ENCODE measurements at regions not wholly inside any gene's neighbourhood (a gene's known extent, or its start where the extent isn't known, plus 50 kb on each side); places are given as distances from the start of the nearest gene placed in this dataset.
A peak's percentile ranks its signal among the peaks of the same experiment; 100 is the strongest.

DNA sequence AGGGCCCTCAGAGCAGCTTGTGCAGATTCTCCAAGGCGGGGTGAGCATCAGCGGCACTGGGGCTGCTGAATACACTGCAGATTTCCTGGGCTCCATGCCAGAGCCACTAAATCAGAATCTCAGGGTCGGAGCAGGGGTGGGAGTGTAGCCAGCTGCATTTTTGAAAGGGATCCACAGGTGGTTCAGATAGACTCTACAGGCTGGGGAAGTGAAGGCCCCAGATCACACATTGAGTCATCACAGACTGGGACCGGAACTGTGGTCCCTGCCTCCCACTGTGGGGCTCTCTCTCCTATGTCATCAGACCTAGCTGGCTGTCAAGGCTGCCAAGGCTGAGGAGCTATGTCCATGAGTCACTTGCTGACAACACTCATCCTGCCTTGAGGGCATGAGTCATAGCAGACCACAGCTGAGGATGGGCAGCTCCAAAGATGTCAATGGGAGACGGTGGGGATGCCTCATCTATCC, 162.3 kb upstream of the MAMLD1 start:
- Histone ChIP-seq H3K4me1 (ENCODE audit: insufficient read depth) (no peaks in the 10 kb centered on the region), H3K27ac (peak overlapping the region; percentile 46), H3K4me3 (no peak overlapping the region), H3K36me3 (replicated peaks; ENCODE audit: insufficient read depth, low read depth) (no peaks in the 10 kb centered on the region), H4K20me1 (ENCODE audit: insufficient read depth, poor library complexity, severe bottlenecking) (no peaks in the 10 kb centered on the region), H3K79me2 (no peaks in the 10 kb centered on the region), H2AFZ (no peak overlapping the region), H3K4me2 (no peak overlapping the region), H3K9me2 (replicated peaks; ENCODE audit: insufficient read depth) (no peaks in the 10 kb centered on the region), H3K9me3 (ENCODE audit: low read depth) (no peaks in the 10 kb centered on the region), H3K27me3 (no peaks in the 10 kb centered on the region)
- peak; percentile 71 for DNase-seq (ENCODE audit: low spot score)
- TF ChIP-seq EZH2phosphoT487 (IDR thresholded peaks at IDR 0.05; ENCODE audit: low read depth, severe bottlenecking, unreplicated experiment): no peak
- WGBS (ENCODE audit: low lambda C conversion rate, missing lambda C conversion rate): 68% methylated on average over 5 of the region's 5 CpGs

DNA sequence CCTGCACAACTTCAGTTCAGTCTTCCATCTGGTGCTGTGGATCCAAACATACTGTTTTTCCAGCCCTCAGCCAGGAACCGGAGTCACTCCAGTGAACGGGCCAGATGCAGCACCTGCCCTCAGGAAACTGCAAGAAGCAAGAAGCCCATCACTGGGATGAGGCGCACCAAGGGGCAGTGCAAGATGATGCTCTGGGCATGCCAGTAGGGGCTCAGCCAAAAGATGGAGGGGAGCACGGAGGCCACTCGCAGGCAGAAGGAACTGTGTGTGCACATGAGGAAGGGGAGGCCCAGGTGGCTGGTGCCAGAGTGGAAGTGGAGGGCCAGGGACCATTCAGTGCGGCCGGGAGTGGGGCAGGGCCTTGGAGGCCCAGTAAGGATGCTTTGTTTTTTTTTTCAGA, 161.7 kb upstream of the MAMLD1 start:
- H4K20me1 ChIP-seq (ENCODE audit: insufficient read depth, poor library complexity, severe bottlenecking): no peaks in the 10 kb centered on the region
- H3K9me2 ChIP-seq (replicated peaks; ENCODE audit: insufficient read depth): no peaks in the 10 kb centered on the region
- H3K36me3 ChIP-seq (replicated peaks; ENCODE audit: insufficient read depth, low read depth): no peaks in the 10 kb centered on the region
- TF ChIP-seq, protein P1, sequence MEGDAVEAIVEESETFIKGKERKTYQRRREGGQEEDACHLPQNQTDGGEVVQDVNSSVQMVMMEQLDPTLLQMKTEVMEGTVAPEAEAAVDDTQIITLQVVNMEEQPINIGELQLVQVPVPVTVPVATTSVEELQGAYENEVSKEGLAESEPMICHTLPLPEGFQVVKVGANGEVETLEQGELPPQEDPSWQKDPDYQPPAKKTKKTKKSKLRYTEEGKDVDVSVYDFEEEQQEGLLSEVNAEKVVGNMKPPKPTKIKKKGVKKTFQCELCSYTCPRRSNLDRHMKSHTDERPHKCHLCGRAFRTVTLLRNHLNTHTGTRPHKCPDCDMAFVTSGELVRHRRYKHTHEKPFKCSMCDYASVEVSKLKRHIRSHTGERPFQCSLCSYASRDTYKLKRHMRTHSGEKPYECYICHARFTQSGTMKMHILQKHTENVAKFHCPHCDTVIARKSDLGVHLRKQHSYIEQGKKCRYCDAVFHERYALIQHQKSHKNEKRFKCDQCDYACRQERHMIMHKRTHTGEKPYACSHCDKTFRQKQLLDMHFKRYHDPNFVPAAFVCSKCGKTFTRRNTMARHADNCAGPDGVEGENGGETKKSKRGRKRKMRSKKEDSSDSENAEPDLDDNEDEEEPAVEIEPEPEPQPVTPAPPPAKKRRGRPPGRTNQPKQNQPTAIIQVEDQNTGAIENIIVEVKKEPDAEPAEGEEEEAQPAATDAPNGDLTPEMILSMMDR (IDR thresholded peaks at IDR 0.05; ENCODE audit: poor library complexity): no peak
- no peak for TF ChIP-seq EZH2phosphoT487 (IDR thresholded peaks at IDR 0.05; ENCODE audit: low read depth, severe bottlenecking, unreplicated experiment)
- no peak for TF ChIP-seq EZH2 (IDR thresholded peaks at IDR 0.05; ENCODE audit: borderline replicate concordance)
- no peaks in the 10 kb centered on the region for H3K9me3 ChIP-seq (ENCODE audit: low read depth)
- no peak overlapping the region for H2AFZ ChIP-seq
- no peak overlapping the region for H3K27ac ChIP-seq
- 92% methylated on average over 7 of the region's 7 CpGs for WGBS (ENCODE audit: low lambda C conversion rate, missing lambda C conversion rate)
- H3K79me2 ChIP-seq: no peaks in the 10 kb centered on the region
- H3K4me3 ChIP-seq: no peak overlapping the region
- no peaks in the 10 kb centered on the region for H3K27me3 ChIP-seq
- DNase-seq (ENCODE audit: low spot score): no peak
- H3K4me1 ChIP-seq (ENCODE audit: insufficient read depth): no peaks in the 10 kb centered on the region
- H3K4me2 ChIP-seq: no peak overlapping the region

DNA sequence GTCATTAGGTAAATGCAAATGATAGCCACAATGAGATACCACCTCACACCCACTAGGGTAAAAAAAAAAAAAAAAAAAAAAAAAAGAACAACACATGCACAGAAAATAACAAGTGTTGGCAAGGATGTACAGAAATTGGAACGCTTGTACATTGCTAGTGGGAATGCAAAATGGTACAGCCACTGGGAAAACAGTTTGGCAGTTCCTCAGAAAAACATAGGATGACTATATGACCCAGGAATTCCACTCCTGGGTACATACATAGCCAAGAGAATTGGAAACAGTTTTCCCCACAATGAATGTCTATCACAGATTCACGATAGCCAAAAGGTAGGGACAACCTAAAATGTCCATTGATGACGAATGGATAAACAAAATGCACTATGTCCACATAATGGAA, 161.3 kb upstream of the MAMLD1 start:
- H4K20me1 ChIP-seq (ENCODE audit: insufficient read depth, poor library complexity, severe bottlenecking): no peaks in the 10 kb centered on the region
- no peaks in the 10 kb centered on the region for H3K4me1 ChIP-seq (ENCODE audit: insufficient read depth)
- no peaks in the 10 kb centered on the region for H3K27me3 ChIP-seq
- no peaks in the 10 kb centered on the region for H3K9me3 ChIP-seq (ENCODE audit: low read depth)
- H3K79me2 ChIP-seq: no peaks in the 10 kb centered on the region
- WGBS (ENCODE audit: low lambda C conversion rate, missing lambda C conversion rate): 76% methylated on average over 3 of the region's 3 CpGs
- H3K27ac ChIP-seq: no peak overlapping the region
- no peak overlapping the region for H2AFZ ChIP-seq
- H3K36me3 ChIP-seq (replicated peaks; ENCODE audit: insufficient read depth, low read depth): no peaks in the 10 kb centered on the region
- H3K4me2 ChIP-seq: no peak overlapping the region
- TF ChIP-seq EZH2 (IDR thresholded peaks at IDR 0.05; ENCODE audit: borderline replicate concordance): no peak
- TF ChIP-seq, protein P1 (IDR thresholded peaks at IDR 0.05; ENCODE audit: poor library complexity): no peak
- TF ChIP-seq EZH2phosphoT487 (IDR thresholded peaks at IDR 0.05; ENCODE audit: low read depth, severe bottlenecking, unreplicated experiment): no peak
- H3K9me2 ChIP-seq (replicated peaks; ENCODE audit: insufficient read depth): no peaks in the 10 kb centered on the region
- H3K4me3 ChIP-seq: no peak overlapping the region
- DNase-seq (ENCODE audit: low spot score): no peak

DNA sequence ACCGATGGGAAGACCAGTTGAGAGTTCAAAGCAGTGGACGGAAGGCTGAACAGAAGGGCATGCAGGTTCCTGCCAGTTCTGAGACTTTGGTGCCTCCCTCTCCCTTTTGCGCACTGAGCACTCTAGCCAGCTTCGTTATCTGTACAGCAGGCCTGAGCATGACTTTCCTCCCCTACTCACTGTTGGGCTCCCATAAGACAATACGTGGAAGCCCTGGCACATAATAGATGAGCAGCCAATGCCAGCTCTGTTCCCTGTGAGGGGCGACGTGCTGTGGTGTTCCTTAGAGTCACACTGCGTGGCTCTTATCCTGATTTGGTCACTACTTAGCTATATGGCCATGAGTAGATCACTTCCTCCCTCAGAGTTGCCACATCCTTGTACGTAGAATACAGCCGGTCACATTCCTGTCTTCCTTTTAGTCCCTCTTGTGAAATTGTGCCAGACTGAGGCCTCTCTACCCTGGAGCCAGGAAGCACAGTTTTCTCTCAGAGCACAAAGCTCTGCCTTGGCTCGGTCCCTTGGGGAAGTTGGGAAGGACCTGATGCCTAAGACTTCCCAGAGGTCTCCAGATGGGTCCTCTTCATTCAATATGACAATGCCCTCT, 160.4 kb upstream of the MAMLD1 start:
- no peaks in the 10 kb centered on the region for H3K9me3 ChIP-seq (ENCODE audit: low read depth)
- H3K4me2 ChIP-seq: no peak overlapping the region
- H3K36me3 ChIP-seq (replicated peaks; ENCODE audit: insufficient read depth, low read depth): no peaks in the 10 kb centered on the region
- H3K4me1 ChIP-seq (ENCODE audit: insufficient read depth): no peaks in the 10 kb centered on the region
- H3K27me3 ChIP-seq: no peaks in the 10 kb centered on the region
- H4K20me1 ChIP-seq (ENCODE audit: insufficient read depth, poor library complexity, severe bottlenecking): no peaks in the 10 kb centered on the region
- DNase-seq (ENCODE audit: low spot score): peak; percentile 13
- no peaks in the 10 kb centered on the region for H3K79me2 ChIP-seq
- H3K4me3 ChIP-seq: no peak overlapping the region
- no peak overlapping the region for H2AFZ ChIP-seq
- WGBS (ENCODE audit: low lambda C conversion rate, missing lambda C conversion rate): 80% methylated on average over 11 of the region's 11 CpGs
- no peaks in the 10 kb centered on the region for H3K9me2 ChIP-seq (replicated peaks; ENCODE audit: insufficient read depth)
- TF ChIP-seq, protein P1 (IDR thresholded peaks at IDR 0.05; ENCODE audit: poor library complexity): no peak
- no peak for TF ChIP-seq EZH2 (IDR thresholded peaks at IDR 0.05; ENCODE audit: borderline replicate concordance)
- TF ChIP-seq EZH2phosphoT487 (IDR thresholded peaks at IDR 0.05; ENCODE audit: low read depth, severe bottlenecking, unreplicated experiment): no peak
- H3K27ac ChIP-seq: peak overlapping the region; percentile 57
